H1 (cell line): ENCODE measurements at regions not wholly inside any gene's neighbourhood (a gene's known extent, or its start where the extent isn't known, plus 50 kb on each side); places are given as distances from the start of the nearest gene placed in this dataset.

ENCODE experiments used
- BRCA1 ChIP-seq: IDR thresholded peaks from 2 replicates; pipeline ENCODE4 v1.6.1; 2012; ENCODE audit warnings: low read depth, low read length, improper control_type of control experiment
- CTCF ChIP-seq, 3 experiments: IDR thresholded peaks; 1 replicate in 2 of 3; 2 replicates in 1 of 3; pipeline versions ENCODE4 v1.5.1 to v1.6.1; 2011; ENCODE audit warnings: low read length in 3 of 3, mild to moderate bottlenecking in 3 of 3, inconsistent platforms in 2 of 3, low read depth in 1 of 3, moderate library complexity in 1 of 3; ENCODE audit not compliant: insufficient read depth in 1 of 3; ENCODE audit errors: control extremely low read depth in 1 of 3
- EP300 ChIP-seq, 2 experiments: IDR thresholded peaks; 1 replicate in 1 of 2; 2 replicates in 1 of 2; pipeline ENCODE4 v1.6.1; 2011 to 2012; ENCODE audit warnings: low read depth in 2 of 2, low read length in 2 of 2, mild to moderate bottlenecking in 2 of 2, borderline replicate concordance in 1 of 2, inconsistent platforms in 1 of 2, moderate library complexity in 1 of 2
- POLR2A ChIP-seq, 2 experiments: IDR thresholded peaks; 1 replicate in 1 of 2; 2 replicates in 1 of 2; pipeline ENCODE4 v1.6.1; 2011; ENCODE audit warnings: low read depth in 2 of 2, low read length in 2 of 2, mild to moderate bottlenecking in 2 of 2; ENCODE audit errors: control extremely low read depth in 1 of 2
- SIN3A ChIP-seq, 2 experiments: IDR thresholded peaks in 1 of 2; conservative IDR thresholded peaks in 1 of 2; 2 replicates each; pipeline ENCODE4 v1.6.1; 2011 to 2012; ENCODE audit warnings: low read length in 2 of 2, improper control_type of control experiment in 1 of 2, low read depth in 1 of 2, mild to moderate bottlenecking in 1 of 2
- SP1 ChIP-seq: IDR thresholded peaks from 2 replicates; pipeline ENCODE4 v1.6.1; 2011; ENCODE audit warnings: low read depth, low read length
- USF2 ChIP-seq: IDR thresholded peaks from 2 replicates; pipeline ENCODE4 v1.6.1; 2011; ENCODE audit warnings: low read length, improper control_type of control experiment
- TF ChIP-seq, protein P1 (sequence below): IDR thresholded peaks from 2 replicates; pipeline ENCODE4 v1.6.1; 2012; ENCODE audit warnings: inconsistent platforms
- TF ChIP-seq, protein P2 (sequence below): fragments of 300-600 bp; sonication (generic); IDR thresholded peaks from 2 replicates; pipeline ENCODE4 v1.7.1; 2012; ENCODE audit warnings: low read length, moderate library complexity, mild to moderate bottlenecking, inconsistent platforms; ENCODE audit not compliant: insufficient replicate concordance

DNA sequence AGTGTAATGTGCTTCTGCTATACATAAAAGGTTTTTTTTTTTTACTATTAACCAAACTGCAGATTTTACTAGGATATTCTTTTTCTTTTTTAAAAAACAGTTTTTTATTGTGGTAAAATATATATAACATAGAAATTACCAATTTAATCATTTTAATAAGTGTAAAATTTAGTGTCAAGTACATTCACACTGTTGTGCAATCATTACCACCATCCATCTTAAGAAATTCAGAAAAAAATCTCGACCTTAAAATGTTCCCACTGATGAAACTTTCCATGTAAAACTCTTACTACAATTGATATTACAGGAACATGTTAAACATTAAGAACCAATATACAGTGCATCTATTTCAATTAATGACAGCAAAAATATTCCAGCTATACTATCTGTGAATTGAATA, 244.8 kb upstream of the FAT3 start:
- TF ChIP-seq CTCF (IDR thresholded peaks at IDR 0.05; ENCODE audit: control extremely low read depth in 1 of 3, insufficient read depth in 1 of 3, low read depth in 1 of 3, low read length in 3 of 3) (no peak), USF2 (no peak), SIN3A (conservative IDR thresholded peaks at IDR 0.05 in 1 of 2, IDR thresholded peaks at IDR 0.05 in 1 of 2; ENCODE audit: low read depth in 1 of 2, low read length in 2 of 2) (no peak), EP300 (IDR thresholded peaks at IDR 0.05; ENCODE audit: borderline replicate concordance in 1 of 2, low read depth in 2 of 2, low read length in 2 of 2) (no peak), BRCA1 (no peak), POLR2A (IDR thresholded peaks at IDR 0.05; ENCODE audit: control extremely low read depth in 1 of 2, low read depth in 2 of 2, low read length in 2 of 2) (no peak), SP1 (no peak)
- TF ChIP-seq, protein P1, sequence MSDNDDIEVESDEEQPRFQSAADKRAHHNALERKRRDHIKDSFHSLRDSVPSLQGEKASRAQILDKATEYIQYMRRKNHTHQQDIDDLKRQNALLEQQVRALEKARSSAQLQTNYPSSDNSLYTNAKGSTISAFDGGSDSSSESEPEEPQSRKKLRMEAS, result no peak
- TF ChIP-seq, protein P2, sequence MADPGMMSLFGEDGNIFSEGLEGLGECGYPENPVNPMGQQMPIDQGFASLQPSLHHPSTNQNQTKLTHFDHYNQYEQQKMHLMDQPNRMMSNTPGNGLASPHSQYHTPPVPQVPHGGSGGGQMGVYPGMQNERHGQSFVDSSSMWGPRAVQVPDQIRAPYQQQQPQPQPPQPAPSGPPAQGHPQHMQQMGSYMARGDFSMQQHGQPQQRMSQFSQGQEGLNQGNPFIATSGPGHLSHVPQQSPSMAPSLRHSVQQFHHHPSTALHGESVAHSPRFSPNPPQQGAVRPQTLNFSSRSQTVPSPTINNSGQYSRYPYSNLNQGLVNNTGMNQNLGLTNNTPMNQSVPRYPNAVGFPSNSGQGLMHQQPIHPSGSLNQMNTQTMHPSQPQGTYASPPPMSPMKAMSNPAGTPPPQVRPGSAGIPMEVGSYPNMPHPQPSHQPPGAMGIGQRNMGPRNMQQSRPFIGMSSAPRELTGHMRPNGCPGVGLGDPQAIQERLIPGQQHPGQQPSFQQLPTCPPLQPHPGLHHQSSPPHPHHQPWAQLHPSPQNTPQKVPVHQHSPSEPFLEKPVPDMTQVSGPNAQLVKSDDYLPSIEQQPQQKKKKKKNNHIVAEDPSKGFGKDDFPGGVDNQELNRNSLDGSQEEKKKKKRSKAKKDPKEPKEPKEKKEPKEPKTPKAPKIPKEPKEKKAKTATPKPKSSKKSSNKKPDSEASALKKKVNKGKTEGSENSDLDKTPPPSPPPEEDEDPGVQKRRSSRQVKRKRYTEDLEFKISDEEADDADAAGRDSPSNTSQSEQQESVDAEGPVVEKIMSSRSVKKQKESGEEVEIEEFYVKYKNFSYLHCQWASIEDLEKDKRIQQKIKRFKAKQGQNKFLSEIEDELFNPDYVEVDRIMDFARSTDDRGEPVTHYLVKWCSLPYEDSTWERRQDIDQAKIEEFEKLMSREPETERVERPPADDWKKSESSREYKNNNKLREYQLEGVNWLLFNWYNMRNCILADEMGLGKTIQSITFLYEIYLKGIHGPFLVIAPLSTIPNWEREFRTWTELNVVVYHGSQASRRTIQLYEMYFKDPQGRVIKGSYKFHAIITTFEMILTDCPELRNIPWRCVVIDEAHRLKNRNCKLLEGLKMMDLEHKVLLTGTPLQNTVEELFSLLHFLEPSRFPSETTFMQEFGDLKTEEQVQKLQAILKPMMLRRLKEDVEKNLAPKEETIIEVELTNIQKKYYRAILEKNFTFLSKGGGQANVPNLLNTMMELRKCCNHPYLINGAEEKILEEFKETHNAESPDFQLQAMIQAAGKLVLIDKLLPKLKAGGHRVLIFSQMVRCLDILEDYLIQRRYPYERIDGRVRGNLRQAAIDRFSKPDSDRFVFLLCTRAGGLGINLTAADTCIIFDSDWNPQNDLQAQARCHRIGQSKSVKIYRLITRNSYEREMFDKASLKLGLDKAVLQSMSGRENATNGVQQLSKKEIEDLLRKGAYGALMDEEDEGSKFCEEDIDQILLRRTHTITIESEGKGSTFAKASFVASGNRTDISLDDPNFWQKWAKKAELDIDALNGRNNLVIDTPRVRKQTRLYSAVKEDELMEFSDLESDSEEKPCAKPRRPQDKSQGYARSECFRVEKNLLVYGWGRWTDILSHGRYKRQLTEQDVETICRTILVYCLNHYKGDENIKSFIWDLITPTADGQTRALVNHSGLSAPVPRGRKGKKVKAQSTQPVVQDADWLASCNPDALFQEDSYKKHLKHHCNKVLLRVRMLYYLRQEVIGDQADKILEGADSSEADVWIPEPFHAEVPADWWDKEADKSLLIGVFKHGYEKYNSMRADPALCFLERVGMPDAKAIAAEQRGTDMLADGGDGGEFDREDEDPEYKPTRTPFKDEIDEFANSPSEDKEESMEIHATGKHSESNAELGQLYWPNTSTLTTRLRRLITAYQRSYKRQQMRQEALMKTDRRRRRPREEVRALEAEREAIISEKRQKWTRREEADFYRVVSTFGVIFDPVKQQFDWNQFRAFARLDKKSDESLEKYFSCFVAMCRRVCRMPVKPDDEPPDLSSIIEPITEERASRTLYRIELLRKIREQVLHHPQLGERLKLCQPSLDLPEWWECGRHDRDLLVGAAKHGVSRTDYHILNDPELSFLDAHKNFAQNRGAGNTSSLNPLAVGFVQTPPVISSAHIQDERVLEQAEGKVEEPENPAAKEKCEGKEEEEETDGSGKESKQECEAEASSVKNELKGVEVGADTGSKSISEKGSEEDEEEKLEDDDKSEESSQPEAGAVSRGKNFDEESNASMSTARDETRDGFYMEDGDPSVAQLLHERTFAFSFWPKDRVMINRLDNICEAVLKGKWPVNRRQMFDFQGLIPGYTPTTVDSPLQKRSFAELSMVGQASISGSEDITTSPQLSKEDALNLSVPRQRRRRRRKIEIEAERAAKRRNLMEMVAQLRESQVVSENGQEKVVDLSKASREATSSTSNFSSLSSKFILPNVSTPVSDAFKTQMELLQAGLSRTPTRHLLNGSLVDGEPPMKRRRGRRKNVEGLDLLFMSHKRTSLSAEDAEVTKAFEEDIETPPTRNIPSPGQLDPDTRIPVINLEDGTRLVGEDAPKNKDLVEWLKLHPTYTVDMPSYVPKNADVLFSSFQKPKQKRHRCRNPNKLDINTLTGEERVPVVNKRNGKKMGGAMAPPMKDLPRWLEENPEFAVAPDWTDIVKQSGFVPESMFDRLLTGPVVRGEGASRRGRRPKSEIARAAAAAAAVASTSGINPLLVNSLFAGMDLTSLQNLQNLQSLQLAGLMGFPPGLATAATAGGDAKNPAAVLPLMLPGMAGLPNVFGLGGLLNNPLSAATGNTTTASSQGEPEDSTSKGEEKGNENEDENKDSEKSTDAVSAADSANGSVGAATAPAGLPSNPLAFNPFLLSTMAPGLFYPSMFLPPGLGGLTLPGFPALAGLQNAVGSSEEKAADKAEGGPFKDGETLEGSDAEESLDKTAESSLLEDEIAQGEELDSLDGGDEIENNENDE, result no peak
